ENCODE measurements at regions not wholly inside any gene's neighbourhood (a gene's known extent, or its start where the extent isn't known, plus 50 kb on each side); places are given as distances from the start of the nearest gene placed in this dataset.

DNA sequence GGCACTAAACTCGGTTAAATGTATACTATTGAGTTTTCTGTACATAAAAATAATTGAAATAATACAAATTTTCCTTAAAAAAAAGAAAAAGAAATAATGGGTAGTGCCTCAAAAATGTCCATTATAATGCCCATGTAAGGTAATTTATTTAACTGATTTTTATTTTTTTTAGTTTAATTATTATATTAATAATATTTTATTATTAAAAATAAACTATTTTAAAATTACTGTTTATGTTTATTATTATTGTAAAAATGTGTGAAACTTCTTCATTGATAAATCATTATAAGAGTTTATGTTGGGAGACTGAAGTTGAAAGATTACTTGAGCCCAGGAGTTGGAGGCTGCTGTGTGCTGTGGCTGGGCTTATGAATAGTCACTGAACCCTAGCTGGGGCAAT lies 925.5 kb upstream of the EPHA7 start:
- CTCF ChIA-PET = no interaction called here
- TF ChIP-seq CEBPB (IDR thresholded peaks at IDR 0.05; ENCODE audit: low read depth) (no peak), ZNF274 (IDR thresholded peaks at IDR 0.05; ENCODE audit: low read depth, low read length) (no peak), ELF1 (IDR thresholded peaks at IDR 0.05; ENCODE audit: borderline replicate concordance, low read depth) (no peak), JUND (IDR thresholded peaks at IDR 0.05) (no peak), FOSL1 (IDR thresholded peaks at IDR 0.05; ENCODE audit: low read depth) (no peak)
- H3K9ac ChIP-seq (ENCODE audit: low read length) = no peak overlapping the region
- RAD21 ChIA-PET (ENCODE audit: low non-redundant PET in 1 of 2, low total read pairs in 2 of 2, uncharacterized antibody in 2 of 2, unreplicated experiment in 2 of 2) = no interaction called here
- no peaks in the 10 kb centered on the region for H3K9me3 ChIP-seq (ENCODE audit: control insufficient read depth in 1 of 2, insufficient read depth in 1 of 2, low read depth in 1 of 2, low read length in 2 of 2)
- no peak overlapping the region for H3K27ac ChIP-seq (ENCODE audit: low read depth, low read length)
- ATAC-seq (no peak), DNase-seq (ENCODE audit: low read depth, low spot score) (no peak)
- intact Hi-C loops (cut with micrococcal nuclease) = no loop called here
- H3K36me3 ChIP-seq (ENCODE audit: control insufficient read depth in 1 of 2, insufficient read depth in 2 of 2, low read length in 2 of 2) = no peaks in the 10 kb centered on the region
- no peaks in the 10 kb centered on the region for H3K4me1 ChIP-seq (ENCODE audit: control insufficient read depth in 1 of 2, insufficient read depth in 2 of 2, low read length in 2 of 2)
- no peaks in the 10 kb centered on the region for H4K20me1 ChIP-seq (ENCODE audit: insufficient read depth)
- H3K4me3 ChIP-seq (replicated peaks in 1 of 2; ENCODE audit: low read depth in 1 of 2, low read length in 2 of 2) = no peak overlapping the region
- no peaks in the 10 kb centered on the region for H3K27me3 ChIP-seq (ENCODE audit: insufficient read depth, low read length)
- H3K4me2 ChIP-seq (ENCODE audit: low read length) = no peak overlapping the region
- no peaks in the 10 kb centered on the region for H3K79me2 ChIP-seq (ENCODE audit: insufficient read depth, low read length)
- POLR2A ChIA-PET = no interaction called here
- no peak overlapping the region for H2AFZ ChIP-seq (ENCODE audit: low read depth, low read length, poor library complexity, severe bottlenecking)
- H3K9me2 ChIP-seq (ENCODE audit: insufficient read depth) = no peaks in the 10 kb centered on the region
- no TSS peak for BruUV-seq (replicated peaks)

DNA sequence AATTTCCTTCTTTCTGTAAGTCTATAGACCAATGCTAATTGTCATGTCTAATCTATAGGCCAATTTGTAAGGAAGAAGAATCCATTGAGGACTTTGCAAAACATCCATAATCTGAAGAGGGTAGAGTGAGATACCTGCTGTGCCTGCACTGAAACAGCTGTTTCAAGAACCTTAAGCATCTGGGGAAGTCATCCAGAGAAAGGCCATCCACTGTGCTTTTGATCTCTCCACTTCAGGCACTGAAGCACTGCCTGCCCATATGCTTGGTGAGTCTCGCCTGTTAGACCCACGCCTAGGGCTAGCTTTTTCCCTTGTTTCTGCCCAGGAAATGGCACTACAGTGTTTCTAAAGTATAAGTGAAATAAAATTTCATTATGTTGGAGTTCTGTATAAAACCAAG lies 921.8 kb upstream of the EPHA7 start:
- ChIA-PET POLR2A (no interaction called here), RAD21 (ENCODE audit: low non-redundant PET in 1 of 2, low total read pairs in 2 of 2, uncharacterized antibody in 2 of 2, unreplicated experiment in 2 of 2) (no interaction called here), CTCF (no interaction called here)
- Histone ChIP-seq H3K27ac (ENCODE audit: low read depth, low read length) (no peak overlapping the region), H3K9me2 (ENCODE audit: insufficient read depth) (no peaks in the 10 kb centered on the region), H3K4me2 (ENCODE audit: low read length) (no peak overlapping the region), H2AFZ (ENCODE audit: low read depth, low read length, poor library complexity, severe bottlenecking) (no peak overlapping the region), H3K9me3 (ENCODE audit: control insufficient read depth in 1 of 2, insufficient read depth in 1 of 2, low read depth in 1 of 2, low read length in 2 of 2) (no peaks in the 10 kb centered on the region), H4K20me1 (ENCODE audit: insufficient read depth) (no peaks in the 10 kb centered on the region), H3K4me1 (ENCODE audit: control insufficient read depth in 1 of 2, insufficient read depth in 2 of 2, low read length in 2 of 2) (no peaks in the 10 kb centered on the region), H3K36me3 (ENCODE audit: control insufficient read depth in 1 of 2, insufficient read depth in 2 of 2, low read length in 2 of 2) (no peaks in the 10 kb centered on the region), H3K9ac (ENCODE audit: low read length) (no peak overlapping the region), H3K27me3 (ENCODE audit: insufficient read depth, low read length) (no peaks in the 10 kb centered on the region), H3K4me3 (replicated peaks in 1 of 2; ENCODE audit: low read depth in 1 of 2, low read length in 2 of 2) (no peak overlapping the region), H3K79me2 (ENCODE audit: insufficient read depth, low read length) (no peaks in the 10 kb centered on the region)
- no TSS peak for BruUV-seq (replicated peaks)
- intact Hi-C loops (cut with micrococcal nuclease) = no loop called here
- ATAC-seq (no peak), DNase-seq (ENCODE audit: low read depth, low spot score) (no peak)
- TF ChIP-seq JUND (IDR thresholded peaks at IDR 0.05) (no peak), ZFX (IDR thresholded peaks at IDR 0.05) (no peak), RAD21 (IDR thresholded peaks at IDR 0.05; ENCODE audit: low read depth) (no peak), POLR2AphosphoS5 (IDR thresholded peaks at IDR 0.05; ENCODE audit: low read depth, low read length) (no peak), SRF (IDR thresholded peaks at IDR 0.05; ENCODE audit: low read depth) (no peak), EZH2phosphoT487 (IDR thresholded peaks at IDR 0.05; ENCODE audit: borderline replicate concordance) (no peak), ZNF274 (IDR thresholded peaks at IDR 0.05; ENCODE audit: low read depth, low read length) (no peak), ELF1 (IDR thresholded peaks at IDR 0.05; ENCODE audit: borderline replicate concordance, low read depth) (no peak)
- TF ChIP-seq, protein P1, sequence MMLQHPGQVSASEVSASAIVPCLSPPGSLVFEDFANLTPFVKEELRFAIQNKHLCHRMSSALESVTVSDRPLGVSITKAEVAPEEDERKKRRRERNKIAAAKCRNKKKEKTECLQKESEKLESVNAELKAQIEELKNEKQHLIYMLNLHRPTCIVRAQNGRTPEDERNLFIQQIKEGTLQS (IDR thresholded peaks at IDR 0.05) = no peak
- TF ChIP-seq, protein P2, sequence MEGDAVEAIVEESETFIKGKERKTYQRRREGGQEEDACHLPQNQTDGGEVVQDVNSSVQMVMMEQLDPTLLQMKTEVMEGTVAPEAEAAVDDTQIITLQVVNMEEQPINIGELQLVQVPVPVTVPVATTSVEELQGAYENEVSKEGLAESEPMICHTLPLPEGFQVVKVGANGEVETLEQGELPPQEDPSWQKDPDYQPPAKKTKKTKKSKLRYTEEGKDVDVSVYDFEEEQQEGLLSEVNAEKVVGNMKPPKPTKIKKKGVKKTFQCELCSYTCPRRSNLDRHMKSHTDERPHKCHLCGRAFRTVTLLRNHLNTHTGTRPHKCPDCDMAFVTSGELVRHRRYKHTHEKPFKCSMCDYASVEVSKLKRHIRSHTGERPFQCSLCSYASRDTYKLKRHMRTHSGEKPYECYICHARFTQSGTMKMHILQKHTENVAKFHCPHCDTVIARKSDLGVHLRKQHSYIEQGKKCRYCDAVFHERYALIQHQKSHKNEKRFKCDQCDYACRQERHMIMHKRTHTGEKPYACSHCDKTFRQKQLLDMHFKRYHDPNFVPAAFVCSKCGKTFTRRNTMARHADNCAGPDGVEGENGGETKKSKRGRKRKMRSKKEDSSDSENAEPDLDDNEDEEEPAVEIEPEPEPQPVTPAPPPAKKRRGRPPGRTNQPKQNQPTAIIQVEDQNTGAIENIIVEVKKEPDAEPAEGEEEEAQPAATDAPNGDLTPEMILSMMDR (IDR thresholded peaks at IDR 0.05 in 2 of 3, conservative IDR thresholded peaks at IDR 0.05 in 1 of 3; ENCODE audit: borderline replicate concordance in 1 of 3, insufficient read depth in 1 of 3, low read depth in 2 of 3, low read length in 2 of 3) = no peak
- TF ChIP-seq, protein P3, sequence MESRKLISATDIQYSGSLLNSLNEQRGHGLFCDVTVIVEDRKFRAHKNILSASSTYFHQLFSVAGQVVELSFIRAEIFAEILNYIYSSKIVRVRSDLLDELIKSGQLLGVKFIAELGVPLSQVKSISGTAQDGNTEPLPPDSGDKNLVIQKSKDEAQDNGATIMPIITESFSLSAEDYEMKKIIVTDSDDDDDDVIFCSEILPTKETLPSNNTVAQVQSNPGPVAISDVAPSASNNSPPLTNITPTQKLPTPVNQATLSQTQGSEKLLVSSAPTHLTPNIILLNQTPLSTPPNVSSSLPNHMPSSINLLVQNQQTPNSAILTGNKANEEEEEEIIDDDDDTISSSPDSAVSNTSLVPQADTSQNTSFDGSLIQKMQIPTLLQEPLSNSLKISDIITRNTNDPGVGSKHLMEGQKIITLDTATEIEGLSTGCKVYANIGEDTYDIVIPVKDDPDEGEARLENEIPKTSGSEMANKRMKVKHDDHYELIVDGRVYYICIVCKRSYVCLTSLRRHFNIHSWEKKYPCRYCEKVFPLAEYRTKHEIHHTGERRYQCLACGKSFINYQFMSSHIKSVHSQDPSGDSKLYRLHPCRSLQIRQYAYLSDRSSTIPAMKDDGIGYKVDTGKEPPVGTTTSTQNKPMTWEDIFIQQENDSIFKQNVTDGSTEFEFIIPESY (IDR thresholded peaks at IDR 0.05; ENCODE audit: extremely low read depth, insufficient replicate concordance, low read length) = no peak
- TF ChIP-seq, protein P4, sequence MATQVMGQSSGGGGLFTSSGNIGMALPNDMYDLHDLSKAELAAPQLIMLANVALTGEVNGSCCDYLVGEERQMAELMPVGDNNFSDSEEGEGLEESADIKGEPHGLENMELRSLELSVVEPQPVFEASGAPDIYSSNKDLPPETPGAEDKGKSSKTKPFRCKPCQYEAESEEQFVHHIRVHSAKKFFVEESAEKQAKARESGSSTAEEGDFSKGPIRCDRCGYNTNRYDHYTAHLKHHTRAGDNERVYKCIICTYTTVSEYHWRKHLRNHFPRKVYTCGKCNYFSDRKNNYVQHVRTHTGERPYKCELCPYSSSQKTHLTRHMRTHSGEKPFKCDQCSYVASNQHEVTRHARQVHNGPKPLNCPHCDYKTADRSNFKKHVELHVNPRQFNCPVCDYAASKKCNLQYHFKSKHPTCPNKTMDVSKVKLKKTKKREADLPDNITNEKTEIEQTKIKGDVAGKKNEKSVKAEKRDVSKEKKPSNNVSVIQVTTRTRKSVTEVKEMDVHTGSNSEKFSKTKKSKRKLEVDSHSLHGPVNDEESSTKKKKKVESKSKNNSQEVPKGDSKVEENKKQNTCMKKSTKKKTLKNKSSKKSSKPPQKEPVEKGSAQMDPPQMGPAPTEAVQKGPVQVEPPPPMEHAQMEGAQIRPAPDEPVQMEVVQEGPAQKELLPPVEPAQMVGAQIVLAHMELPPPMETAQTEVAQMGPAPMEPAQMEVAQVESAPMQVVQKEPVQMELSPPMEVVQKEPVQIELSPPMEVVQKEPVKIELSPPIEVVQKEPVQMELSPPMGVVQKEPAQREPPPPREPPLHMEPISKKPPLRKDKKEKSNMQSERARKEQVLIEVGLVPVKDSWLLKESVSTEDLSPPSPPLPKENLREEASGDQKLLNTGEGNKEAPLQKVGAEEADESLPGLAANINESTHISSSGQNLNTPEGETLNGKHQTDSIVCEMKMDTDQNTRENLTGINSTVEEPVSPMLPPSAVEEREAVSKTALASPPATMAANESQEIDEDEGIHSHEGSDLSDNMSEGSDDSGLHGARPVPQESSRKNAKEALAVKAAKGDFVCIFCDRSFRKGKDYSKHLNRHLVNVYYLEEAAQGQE (IDR thresholded peaks at IDR 0.05; ENCODE audit: low read depth) = no peak

Measured in HCT116 (cell line).